ENCODE measurements at regions not wholly inside any gene's neighbourhood (a gene's known extent, or its start where the extent isn't known, plus 50 kb on each side); places are given as distances from the start of the nearest gene placed in this dataset.

DNA sequence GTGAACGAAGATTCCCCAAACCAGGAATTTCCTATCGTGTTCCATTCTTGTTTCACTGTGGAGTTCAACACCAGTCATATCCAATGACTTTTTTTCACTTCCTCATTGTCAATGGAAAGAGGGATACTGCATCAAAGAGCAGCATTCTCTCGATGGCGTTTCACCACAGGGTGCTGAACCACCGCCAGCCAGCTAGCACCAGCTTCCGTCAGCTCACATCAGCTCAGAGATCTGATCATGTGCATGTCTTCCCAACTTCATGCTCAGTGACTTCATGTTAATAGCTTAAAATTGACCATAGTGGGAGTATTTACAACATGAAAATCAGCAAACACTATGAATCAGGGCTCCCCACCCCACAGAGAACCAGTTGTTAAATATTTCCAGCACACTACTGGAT is 359.9 kb downstream of the TNS1 start:
- no peaks in the 10 kb centered on the region for H3K4me1 Mint-ChIP-seq
- CTCF ChIA-PET: no interaction called here
- Histone ChIP-seq H3K9me3 (ENCODE audit: control extremely low read depth in 1 of 3, control insufficient read depth in 2 of 3, insufficient read depth in 1 of 3, low read length in 2 of 3) (no peaks in the 10 kb centered on the region), H3K9ac (ENCODE audit: low read length) (no peak overlapping the region), H3K4me2 (replicated peaks; ENCODE audit: low read depth, low read length, poor library complexity, severe bottlenecking) (no peak overlapping the region), H3K4me1 (ENCODE audit: control insufficient read depth in 2 of 2, insufficient read depth in 2 of 2, low read length in 2 of 2) (no peaks in the 10 kb centered on the region), H4K20me1 (ENCODE audit: control insufficient read depth, insufficient read depth, low read length, poor library complexity, severe bottlenecking) (no peaks in the 10 kb centered on the region), H3K36me3 (replicated peaks in 1 of 2; ENCODE audit: control extremely low read depth in 1 of 2, control insufficient read depth in 1 of 2, extremely low read depth in 1 of 2, insufficient read depth in 2 of 2, low read length in 1 of 2) (no peaks in the 10 kb centered on the region), H3K27me3 (replicated peaks in 1 of 4; ENCODE audit: control extremely low read depth in 1 of 4, control insufficient read depth in 3 of 4, insufficient read depth in 4 of 4, low read length in 3 of 4) (peaks cover 0 to 3% (median 1%) of the 10 kb centered on the region in 4 experiments), H2AFZ (ENCODE audit: insufficient read depth, low read depth, low read length, poor library complexity, severe bottlenecking) (no peak overlapping the region), H3K27ac (ENCODE audit: low read length in 2 of 2) (no peak overlapping the region), H3K4me3 (ENCODE audit: control extremely low read depth in 1 of 5, extremely low read depth in 1 of 5, insufficient read depth in 1 of 5, low read depth in 2 of 5, low read length in 4 of 5) (no peak overlapping the region), H3K79me2 (ENCODE audit: control insufficient read depth, insufficient read depth, low read length) (no peaks in the 10 kb centered on the region)
- intact Hi-C loops (cut with micrococcal nuclease): no loop called here
- POLR2A ChIA-PET: no interaction called here
- WGBS (ENCODE audit: insufficient coverage): 90% methylated on average over 2 of the region's 6 CpGs
- no peak overlapping the region for H3K4me3 Mint-ChIP-seq
- ATAC-seq (ENCODE audit: low read depth): no peak
- H3K27ac Mint-ChIP-seq: no peak overlapping the region
- H3K9me3 Mint-ChIP-seq (ENCODE audit: insufficient read depth): no peaks in the 10 kb centered on the region
- TF ChIP-seq EZH2 (IDR thresholded peaks at IDR 0.05; ENCODE audit: borderline replicate concordance, insufficient read depth, low read depth, low read length, poor library complexity, severe bottlenecking): no peak
- TF ChIP-seq, protein P1, sequence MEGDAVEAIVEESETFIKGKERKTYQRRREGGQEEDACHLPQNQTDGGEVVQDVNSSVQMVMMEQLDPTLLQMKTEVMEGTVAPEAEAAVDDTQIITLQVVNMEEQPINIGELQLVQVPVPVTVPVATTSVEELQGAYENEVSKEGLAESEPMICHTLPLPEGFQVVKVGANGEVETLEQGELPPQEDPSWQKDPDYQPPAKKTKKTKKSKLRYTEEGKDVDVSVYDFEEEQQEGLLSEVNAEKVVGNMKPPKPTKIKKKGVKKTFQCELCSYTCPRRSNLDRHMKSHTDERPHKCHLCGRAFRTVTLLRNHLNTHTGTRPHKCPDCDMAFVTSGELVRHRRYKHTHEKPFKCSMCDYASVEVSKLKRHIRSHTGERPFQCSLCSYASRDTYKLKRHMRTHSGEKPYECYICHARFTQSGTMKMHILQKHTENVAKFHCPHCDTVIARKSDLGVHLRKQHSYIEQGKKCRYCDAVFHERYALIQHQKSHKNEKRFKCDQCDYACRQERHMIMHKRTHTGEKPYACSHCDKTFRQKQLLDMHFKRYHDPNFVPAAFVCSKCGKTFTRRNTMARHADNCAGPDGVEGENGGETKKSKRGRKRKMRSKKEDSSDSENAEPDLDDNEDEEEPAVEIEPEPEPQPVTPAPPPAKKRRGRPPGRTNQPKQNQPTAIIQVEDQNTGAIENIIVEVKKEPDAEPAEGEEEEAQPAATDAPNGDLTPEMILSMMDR (IDR thresholded peaks at IDR 0.05): no peak
- peaks cover 22% of the 10 kb centered on the region for H3K27me3 Mint-ChIP-seq
- DNase-seq: no peak

DNA sequence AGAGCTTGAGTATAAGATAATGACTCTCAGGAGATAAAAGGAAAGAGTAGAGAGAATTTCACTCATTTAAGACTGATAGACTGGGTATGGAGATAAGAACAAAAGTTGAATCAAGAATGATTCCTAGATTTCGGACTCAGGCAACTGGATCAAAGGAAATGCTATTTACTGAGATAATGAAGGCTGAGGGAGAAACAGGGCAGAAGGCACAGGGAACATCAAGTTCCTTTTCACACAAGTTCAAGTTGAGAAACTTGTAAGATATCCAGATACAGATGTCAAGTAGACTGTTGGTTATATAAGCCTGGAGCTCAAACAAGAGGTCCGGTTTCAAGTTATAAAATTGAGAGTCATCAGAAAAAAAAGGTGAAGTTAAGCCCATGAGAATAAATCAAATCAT is 360.8 kb downstream of the TNS1 start:
- CTCF ChIA-PET: no interaction called here
- H3K27ac ChIP-seq (ENCODE audit: low read length in 2 of 2): no peak overlapping the region
- H3K27me3 ChIP-seq (replicated peaks in 1 of 4; ENCODE audit: control extremely low read depth in 1 of 4, control insufficient read depth in 3 of 4, insufficient read depth in 4 of 4, low read length in 3 of 4): peaks cover 0 to 2% (median 0%) of the 10 kb centered on the region in 4 experiments
- ATAC-seq (ENCODE audit: low read depth) (no peak), DNase-seq (no peak)
- Mint-ChIP-seq H3K27me3 (peaks cover 18% of the 10 kb centered on the region), H3K9me3 (ENCODE audit: insufficient read depth) (no peaks in the 10 kb centered on the region), H3K27ac (no peak overlapping the region), H3K4me3 (no peak overlapping the region), H3K4me1 (no peaks in the 10 kb centered on the region)
- no peak overlapping the region for H3K9ac ChIP-seq (ENCODE audit: low read length)
- intact Hi-C loops (cut with micrococcal nuclease): no loop called here
- H3K79me2 ChIP-seq (ENCODE audit: control insufficient read depth, insufficient read depth, low read length): no peaks in the 10 kb centered on the region
- no peaks in the 10 kb centered on the region for H3K36me3 ChIP-seq (replicated peaks in 1 of 2; ENCODE audit: control extremely low read depth in 1 of 2, control insufficient read depth in 1 of 2, extremely low read depth in 1 of 2, insufficient read depth in 2 of 2, low read length in 1 of 2)
- no peaks in the 10 kb centered on the region for H4K20me1 ChIP-seq (ENCODE audit: control insufficient read depth, insufficient read depth, low read length, poor library complexity, severe bottlenecking)
- POLR2A ChIA-PET: no interaction called here
- no peaks in the 10 kb centered on the region for H3K9me3 ChIP-seq (ENCODE audit: control extremely low read depth in 1 of 3, control insufficient read depth in 2 of 3, insufficient read depth in 1 of 3, low read length in 2 of 3)
- H3K4me1 ChIP-seq (ENCODE audit: control insufficient read depth in 2 of 2, insufficient read depth in 2 of 2, low read length in 2 of 2): no peaks in the 10 kb centered on the region
- H3K4me2 ChIP-seq (replicated peaks; ENCODE audit: low read depth, low read length, poor library complexity, severe bottlenecking): no peak overlapping the region
- WGBS (ENCODE audit: insufficient coverage): 93% methylated on average over 2 of the region's 2 CpGs
- H3K4me3 ChIP-seq (ENCODE audit: control extremely low read depth in 1 of 5, extremely low read depth in 1 of 5, insufficient read depth in 1 of 5, low read depth in 2 of 5, low read length in 4 of 5): no peak overlapping the region
- TF ChIP-seq, protein P1 (IDR thresholded peaks at IDR 0.05): no peak
- no peak for TF ChIP-seq EZH2 (IDR thresholded peaks at IDR 0.05; ENCODE audit: borderline replicate concordance, insufficient read depth, low read depth, low read length, poor library complexity, severe bottlenecking)
- no peak overlapping the region for H2AFZ ChIP-seq (ENCODE audit: insufficient read depth, low read depth, low read length, poor library complexity, severe bottlenecking)
